GM12878 (cell line): ENCODE measurements at regions not wholly inside any gene's neighbourhood (a gene's known extent, or its start where the extent isn't known, plus 50 kb on each side); places are given as distances from the start of the nearest gene placed in this dataset.

Experiments
- CHD2 ChIP-seq: IDR thresholded peaks from 2 replicates; pipeline ENCODE4 v1.6.1; 2011; ENCODE audit warnings: low read depth, low read length, improper control_type of control experiment, borderline replicate concordance
- CTCF ChIP-seq, 3 experiments: IDR thresholded peaks in 2 of 3; conservative IDR thresholded peaks in 1 of 3; 2 replicates each; pipeline ENCODE4 v1.5.1; 2011; ENCODE audit warnings: low read depth in 3 of 3, low read length in 3 of 3, mild to moderate bottlenecking in 3 of 3, control low read depth in 2 of 3, moderate library complexity in 2 of 3, inconsistent platforms in 1 of 3, mixed read lengths in 1 of 3; ENCODE audit not compliant: control insufficient read depth in 2 of 3, insufficient read depth in 1 of 3; ENCODE audit errors: extremely low read depth in 1 of 3
- EZH2 ChIP-seq: IDR thresholded peaks from 2 replicates; pipeline ENCODE4 v1.6.1; 2012; ENCODE audit warnings: low read depth, mild to moderate bottlenecking, control low read depth, inconsistent platforms, low read length, borderline replicate concordance; ENCODE audit not compliant: control insufficient read depth
- FOS ChIP-seq: IDR thresholded peaks from 3 replicates; pipeline ENCODE4 v1.6.1; 2011; ENCODE audit warnings: borderline replicate concordance; ENCODE audit not compliant: insufficient read length; ENCODE audit errors: extremely low read depth
- KDM1A ChIP-seq: fragments of 200-600 bp; sonication (generic); IDR thresholded peaks from 2 replicates; pipeline ENCODE4 v1.6.1; 2016; ENCODE audit warnings: borderline replicate concordance
- POLR2A ChIP-seq: IDR thresholded peaks from 2 replicates; pipeline ENCODE4 v1.6.1; 2011; ENCODE audit warnings: low read depth, mild to moderate bottlenecking, low read length
- RCOR1 ChIP-seq: conservative IDR thresholded peaks from 2 replicates; pipeline ENCODE4 v1.6.1; 2012; ENCODE audit warnings: low read depth, low read length, improper control_type of control experiment
- REST ChIP-seq: IDR thresholded peaks from 2 replicates; pipeline ENCODE4 v1.6.1; 2012; ENCODE audit warnings: mild to moderate bottlenecking, low read depth, low read length
- SRF ChIP-seq, 2 experiments: IDR thresholded peaks; 2 replicates each; pipeline ENCODE4 v1.6.1; 2011; ENCODE audit warnings: low read depth in 2 of 2, low read length in 2 of 2, mild to moderate bottlenecking in 1 of 2, moderate library complexity in 1 of 2

DNA sequence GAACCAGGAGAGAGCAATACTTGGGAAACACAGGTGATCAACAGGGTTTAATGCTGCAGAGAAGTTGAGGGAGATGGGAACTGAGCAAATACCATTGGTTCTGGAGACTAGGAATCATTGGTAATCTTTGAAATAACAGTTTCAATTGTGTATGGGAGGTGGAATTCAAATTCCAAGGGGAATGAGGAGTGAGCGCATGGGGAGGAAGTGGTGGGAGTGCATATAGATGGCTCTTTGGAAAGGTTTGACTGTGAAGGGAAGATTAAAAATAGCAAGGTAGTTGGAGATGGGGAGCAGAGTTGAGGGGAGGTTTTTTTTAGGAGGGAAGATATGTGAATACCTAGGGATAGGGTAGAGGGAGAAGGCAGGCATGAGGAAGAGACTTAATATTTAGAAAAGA, 51.1 kb upstream of the ROPN1 start:
- no peak for TF ChIP-seq CHD2
- TF ChIP-seq KDM1A: no peak
- TF ChIP-seq CTCF (IDR thresholded peaks at IDR 0.05 in 2 of 3, conservative IDR thresholded peaks at IDR 0.05 in 1 of 3; ENCODE audit: control insufficient read depth in 2 of 3, extremely low read depth in 1 of 3, insufficient read depth in 1 of 3, low read depth in 3 of 3, low read length in 3 of 3): no peak
- no peak for TF ChIP-seq EZH2
- no peak for TF ChIP-seq RCOR1
- TF ChIP-seq SRF (IDR thresholded peaks at IDR 0.05; ENCODE audit: low read depth in 2 of 2, low read length in 2 of 2): no peak
- no peak for TF ChIP-seq REST
- TF ChIP-seq POLR2A: no peak
- no peak for TF ChIP-seq FOS
